HepG2 (cell line): ENCODE measurements at regions not wholly inside any gene's neighbourhood (a gene's known extent, or its start where the extent isn't known, plus 50 kb on each side); places are given as distances from the start of the nearest gene placed in this dataset.

ENCODE experiments used
- ATAC-seq: fragments of 200-7000 bp; cut with Tn5 transposase; 3 replicates; pipeline ENCODE4 v1.9.1; 2020; ENCODE audit warnings: mild to moderate bottlenecking, moderate library complexity
- BruUV-seq: library from RNA; stranded (reverse); fragments of 400-500 nt; replicated peaks from 2 replicates; lab custom pipeline; 2021; lab: Mats Ljungman, UMichigan
- CTCF ChIA-PET: fragments of 300-600 bp; formaldehyde crosslinking; extraction: SDS; loops from one replicate; lab custom pipeline; 2021; ENCODE audit warnings: low total read pairs, inconsistent platforms, low intra/inter-chr PET ratio; lab: Yijun Ruan, JAX
- POLR2A ChIA-PET: fragments of 350-600 bp; sonication (Branson Sonifier 250); formaldehyde crosslinking; loops from one replicate; lab custom pipeline; 2020; ENCODE audit warnings: antibody characterized with exemption, inconsistent platforms; lab: Yijun Ruan, JAX
- DNase-seq: peaks from one replicate; pipeline ENCODE4 v3.0.0-alpha.2; 2015; ENCODE audit warnings: low spot score
- FAIRE-seq: peaks from 3 replicates; lab custom pipeline; 2011; peaks lifted over from hg19 to GRCh38; lab: Jason Lieb, UNC
- H2AFZ ChIP-seq: one replicate; pipeline ENCODE4 v1.6.1; 2011; ENCODE audit warnings: low read length, inconsistent platforms
- H3K27ac ChIP-seq: fragments of 300-600 bp; 3 replicates; pipeline ENCODE4 v1.8.0; 2011; ENCODE audit warnings: mixed run types, mild to moderate bottlenecking, mixed read lengths, low read length, inconsistent platforms; ENCODE audit not compliant: insufficient read depth; ENCODE audit errors: extremely low read length
- H3K27me3 ChIP-seq, 2 experiments: fragments of 200-600 bp in 1 of 2; 2 replicates in 1 of 2; 3 replicates in 1 of 2; pipeline versions ENCODE4 v1.6.0 to v1.8.0; 2011; ENCODE audit warnings: low read length in 2 of 2, mild to moderate bottlenecking in 2 of 2, moderate library complexity in 2 of 2, inconsistent platforms in 1 of 2; ENCODE audit not compliant: insufficient read depth in 2 of 2, control insufficient read depth in 1 of 2
- H3K36me3 ChIP-seq, 2 experiments: fragments of 200-600 bp in 1 of 2; replicated peaks in 1 of 2; 2 replicates in 1 of 2; 3 replicates in 1 of 2; pipeline versions ENCODE4 v1.5.1 to v1.8.0; 2011; ENCODE audit warnings: low read length in 2 of 2, inconsistent platforms in 1 of 2; ENCODE audit not compliant: insufficient read depth in 2 of 2, control insufficient read depth in 1 of 2
- H3K4me1 ChIP-seq: 2 replicates; pipeline ENCODE4 v1.5.1; 2012; ENCODE audit warnings: low read length, inconsistent platforms; ENCODE audit not compliant: insufficient read depth
- H3K4me2 ChIP-seq: 2 replicates; pipeline ENCODE4 v1.6.0; 2011; ENCODE audit warnings: low read depth, low read length, inconsistent platforms
- H3K4me3 ChIP-seq, 3 experiments: fragments of 200-600 bp in 1 of 3; sonication (generic), shearing (Covaris generic) in 1 of 3; replicated peaks in 1 of 3; 2 replicates each; pipeline ENCODE4 v1.5.1; 2011 to 2016; ENCODE audit warnings: low read length in 3 of 3, inconsistent platforms in 2 of 3, low read depth in 2 of 3, mild to moderate bottlenecking in 2 of 3, control low read depth in 1 of 3, mixed read lengths in 1 of 3; ENCODE audit not compliant: insufficient read depth in 1 of 3
- H3K79me2 ChIP-seq: one replicate; pipeline ENCODE4 v1.6.1; 2011; ENCODE audit warnings: low read length, inconsistent platforms; ENCODE audit not compliant: insufficient read depth
- H3K9ac ChIP-seq: 2 replicates; pipeline ENCODE4 v1.6.0; 2011; ENCODE audit warnings: mild to moderate bottlenecking, low read depth, low read length, inconsistent platforms; ENCODE audit not compliant: insufficient read depth
- H3K9me3 ChIP-seq: 2 replicates; pipeline ENCODE4 v1.5.1; 2012; ENCODE audit warnings: mild to moderate bottlenecking, low read length
- H4K20me1 ChIP-seq: 2 replicates; pipeline ENCODE4 v1.6.0; 2011; ENCODE audit warnings: inconsistent platforms, mild to moderate bottlenecking, low read length, moderate library complexity; ENCODE audit not compliant: insufficient read depth
- BRCA1 ChIP-seq: sonication (generic); formaldehyde crosslinking; IDR thresholded peaks from 2 replicates; pipeline ENCODE4 v1.4.0; 2020; ENCODE audit warnings: missing genetic modification reagents
- CENPX ChIP-seq: sonication (generic); formaldehyde crosslinking; IDR thresholded peaks from 2 replicates; pipeline ENCODE4 v1.9.0; 2021; ENCODE audit warnings: mild to moderate bottlenecking, missing genetic modification reagents, moderate library complexity
- FOSL1 ChIP-seq: sonication (generic); formaldehyde crosslinking; IDR thresholded peaks from 2 replicates; pipeline ENCODE4 v1.9.0; 2021; ENCODE audit warnings: missing genetic modification reagents, borderline replicate concordance
- HMG20A ChIP-seq: IDR thresholded peaks from 2 replicates; pipeline ENCODE4 v1.6.1; 2016; ENCODE audit warnings: borderline replicate concordance
- HMG20B ChIP-seq: conservative IDR thresholded peaks from 2 replicates; pipeline ENCODE4 v1.6.1; 2016; ENCODE audit warnings: missing genetic modification reagents, missing compliant biosample characterization
- HNF4A ChIP-seq: sonication (generic); formaldehyde crosslinking; IDR thresholded peaks from 2 replicates; pipeline ENCODE4 v1.4.0; 2020; ENCODE audit warnings: missing genetic modification reagents
- KDM5A ChIP-seq: fragments of 200-600 bp; sonication (generic); IDR thresholded peaks from 2 replicates; pipeline ENCODE4 v1.7.0; 2018; ENCODE audit warnings: antibody characterized with exemption, mild to moderate bottlenecking, low read length, borderline replicate concordance
- MIER3 ChIP-seq: IDR thresholded peaks from 2 replicates; pipeline ENCODE4 v1.6.1; 2016; ENCODE audit warnings: missing compliant biosample characterization, borderline replicate concordance
- NFKBIZ ChIP-seq: IDR thresholded peaks from 2 replicates; pipeline ENCODE4 v1.6.1; 2018; ENCODE audit warnings: missing genetic modification reagents, missing compliant biosample characterization
- PHF21A ChIP-seq: sonication (generic); formaldehyde crosslinking; IDR thresholded peaks from 2 replicates; pipeline ENCODE4 v1.5.0; 2020; ENCODE audit warnings: mild to moderate bottlenecking, missing genetic modification reagents
- RFXAP ChIP-seq: sonication (generic); formaldehyde crosslinking; IDR thresholded peaks from 2 replicates; pipeline ENCODE4 v1.4.0; 2020; ENCODE audit warnings: missing genetic modification reagents, borderline replicate concordance
- SRY ChIP-seq: sonication (generic); formaldehyde crosslinking; IDR thresholded peaks from 2 replicates; pipeline ENCODE4 v1.8.0; 2022; ENCODE audit warnings: mild to moderate bottlenecking, missing genetic modification reagents
- ZKSCAN1 ChIP-seq: fragments of 150-350 bp; IDR thresholded peaks from 2 replicates; pipeline ENCODE4 v1.6.1; 2014; ENCODE audit warnings: low read length
- ZNF24 ChIP-seq: fragments of 450-650 bp; IDR thresholded peaks from 2 replicates; pipeline ENCODE4 v1.6.1; 2017; ENCODE audit warnings: antibody characterized with exemption, mild to moderate bottlenecking
- ZNF260 ChIP-seq: sonication (generic); formaldehyde crosslinking; IDR thresholded peaks from 2 replicates; pipeline ENCODE4 v1.4.0; 2020; ENCODE audit warnings: missing genetic modification reagents, low read depth, mild to moderate bottlenecking, borderline replicate concordance
- ZNF431 ChIP-seq: sonication (generic); formaldehyde crosslinking; IDR thresholded peaks from 2 replicates; pipeline ENCODE4 v1.9.0; 2022; ENCODE audit warnings: missing genetic modification reagents, low read depth, mild to moderate bottlenecking, borderline replicate concordance
- ZNF503 ChIP-seq: sonication (generic); formaldehyde crosslinking; IDR thresholded peaks from 2 replicates; pipeline ENCODE4 v1.4.0; 2020; ENCODE audit warnings: missing genetic modification reagents
- ZNF772 ChIP-seq: sonication (generic); formaldehyde crosslinking; IDR thresholded peaks from 2 replicates; pipeline ENCODE4 v1.5.0; 2020; ENCODE audit warnings: mild to moderate bottlenecking, missing genetic modification reagents
- WGBS: methylation state at CpG from one replicate; pipeline ENCODE4 v1.1.6; 2017; ENCODE audit warnings: low lambda C conversion rate; 5-methylcytosine and 5-hydroxymethylcytosine counted together
- in situ Hi-C: cut with HindIII; loops from 2 replicates; pipeline ENCODE4 v1.10.0; 2017; ENCODE audit warnings: low pct_unique_long_range_greater_than_20kb; ENCODE audit not compliant: extremely low pct_ligation_motif_present
- intact Hi-C: fragments of 100-400 bp; cut with micrococcal nuclease; formaldehyde crosslinking; loops from one replicate; pipeline ENCODE4 v1.10.0; 2022; ENCODE audit not compliant: unreplicated experiment
- TF ChIP-seq, protein P1 (sequence below): sonication (generic); formaldehyde crosslinking; IDR thresholded peaks from 2 replicates; pipeline ENCODE4 v1.5.0; 2020; ENCODE audit warnings: mild to moderate bottlenecking, missing genetic modification reagents
- TF ChIP-seq, protein P2 (sequence below): sonication (generic); formaldehyde crosslinking; IDR thresholded peaks from 2 replicates; pipeline ENCODE4 v1.5.0; 2020; ENCODE audit warnings: mild to moderate bottlenecking, missing genetic modification reagents

DNA sequence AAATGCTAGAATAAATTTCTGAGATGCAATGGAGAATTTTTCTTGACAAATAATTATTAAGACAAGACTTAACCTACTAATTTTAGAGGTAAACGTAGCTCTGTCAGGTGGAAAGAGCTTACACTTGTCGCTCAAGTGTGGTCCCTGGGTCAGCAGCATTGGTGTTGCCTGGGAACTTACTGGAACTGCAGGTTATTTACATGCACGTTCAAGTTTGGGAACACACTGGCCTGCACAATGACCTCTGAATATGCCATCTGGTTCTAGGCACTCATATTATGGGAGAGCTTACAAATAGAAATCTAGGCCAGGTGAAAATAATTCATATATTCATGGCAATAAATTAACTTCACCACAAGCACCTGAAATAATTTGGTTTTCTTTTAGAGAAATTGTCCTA lies 88.5 kb upstream of the BCL9 start:
- Histone ChIP-seq H3K79me2 (no peaks in the 10 kb centered on the region), H3K36me3 (no peaks in the 10 kb centered on the region), H3K4me1 (no peaks in the 10 kb centered on the region), H3K9ac (no peak overlapping the region), H2AFZ (no peak overlapping the region), H3K9me3 (no peaks in the 10 kb centered on the region), H3K4me3 (no peak overlapping the region), H3K27ac (no peak overlapping the region), H3K27me3 (no peaks in the 10 kb centered on the region), H3K4me2 (no peak overlapping the region), H4K20me1 (no peaks in the 10 kb centered on the region)
- CTCF ChIA-PET, result no interaction called here
- no TSS peak for BruUV-seq
- DNase-seq, result no peak
- ATAC-seq, result no peak
- no peak for TF ChIP-seq ZNF260 (CRISPR knock-in tag)
- TF ChIP-seq NFKBIZ, result no peak
- no peak for TF ChIP-seq HNF4A (CRISPR knock-in tag)
- no peak for TF ChIP-seq KDM5A
- TF ChIP-seq BRCA1 (CRISPR knock-in tag), result no peak
- no peak for TF ChIP-seq CENPX (CRISPR knock-in tag)
- no peak for TF ChIP-seq ZNF503 (CRISPR knock-in tag)
- TF ChIP-seq MIER3 (CRISPR knock-in tag), result no peak
- TF ChIP-seq ZKSCAN1, result no peak
- no peak for TF ChIP-seq ZNF772 (CRISPR knock-in tag)
- no peak for TF ChIP-seq SRY (CRISPR knock-in tag)
- TF ChIP-seq, protein P1, sequence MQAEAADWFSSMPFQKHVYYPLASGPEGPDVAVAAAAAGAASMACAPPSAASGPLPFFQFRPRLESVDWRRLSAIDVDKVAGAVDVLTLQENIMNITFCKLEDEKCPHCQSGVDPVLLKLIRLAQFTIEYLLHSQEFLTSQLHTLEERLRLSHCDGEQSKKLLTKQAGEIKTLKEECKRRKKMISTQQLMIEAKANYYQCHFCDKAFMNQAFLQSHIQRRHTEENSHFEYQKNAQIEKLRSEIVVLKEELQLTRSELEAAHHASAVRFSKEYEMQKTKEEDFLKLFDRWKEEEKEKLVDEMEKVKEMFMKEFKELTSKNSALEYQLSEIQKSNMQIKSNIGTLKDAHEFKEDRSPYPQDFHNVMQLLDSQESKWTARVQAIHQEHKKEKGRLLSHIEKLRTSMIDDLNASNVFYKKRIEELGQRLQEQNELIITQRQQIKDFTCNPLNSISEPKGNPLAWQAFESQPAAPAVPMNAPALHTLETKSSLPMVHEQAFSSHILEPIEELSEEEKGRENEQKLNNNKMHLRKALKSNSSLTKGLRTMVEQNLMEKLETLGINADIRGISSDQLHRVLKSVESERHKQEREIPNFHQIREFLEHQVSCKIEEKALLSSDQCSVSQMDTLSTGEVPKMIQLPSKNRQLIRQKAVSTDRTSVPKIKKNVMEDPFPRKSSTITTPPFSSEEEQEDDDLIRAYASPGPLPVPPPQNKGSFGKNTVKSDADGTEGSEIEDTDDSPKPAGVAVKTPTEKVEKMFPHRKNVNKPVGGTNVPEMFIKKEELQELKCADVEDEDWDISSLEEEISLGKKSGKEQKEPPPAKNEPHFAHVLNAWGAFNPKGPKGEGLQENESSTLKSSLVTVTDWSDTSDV (CRISPR knock-in tag), result no peak
- no peak for TF ChIP-seq FOSL1 (CRISPR knock-in tag)
- no peak for TF ChIP-seq ZNF431
- TF ChIP-seq, protein P2, sequence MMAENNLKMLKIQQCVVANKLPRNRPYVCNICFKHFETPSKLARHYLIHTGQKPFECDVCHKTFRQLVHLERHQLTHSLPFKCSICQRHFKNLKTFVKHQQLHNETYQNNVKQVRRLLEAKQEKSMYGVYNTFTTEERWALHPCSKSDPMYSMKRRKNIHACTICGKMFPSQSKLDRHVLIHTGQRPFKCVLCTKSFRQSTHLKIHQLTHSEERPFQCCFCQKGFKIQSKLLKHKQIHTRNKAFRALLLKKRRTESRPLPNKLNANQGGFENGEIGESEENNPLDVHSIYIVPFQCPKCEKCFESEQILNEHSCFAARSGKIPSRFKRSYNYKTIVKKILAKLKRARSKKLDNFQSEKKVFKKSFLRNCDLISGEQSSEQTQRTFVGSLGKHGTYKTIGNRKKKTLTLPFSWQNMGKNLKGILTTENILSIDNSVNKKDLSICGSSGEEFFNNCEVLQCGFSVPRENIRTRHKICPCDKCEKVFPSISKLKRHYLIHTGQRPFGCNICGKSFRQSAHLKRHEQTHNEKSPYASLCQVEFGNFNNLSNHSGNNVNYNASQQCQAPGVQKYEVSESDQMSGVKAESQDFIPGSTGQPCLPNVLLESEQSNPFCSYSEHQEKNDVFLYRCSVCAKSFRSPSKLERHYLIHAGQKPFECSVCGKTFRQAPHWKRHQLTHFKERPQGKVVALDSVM (CRISPR knock-in tag), result no peak
- no peak for TF ChIP-seq PHF21A (CRISPR knock-in tag)
- no peak for TF ChIP-seq RFXAP (CRISPR knock-in tag)
- no peak for TF ChIP-seq HMG20B
- TF ChIP-seq ZNF24, result no peak
- no peak for TF ChIP-seq HMG20A
- FAIRE-seq, result no peak
- in situ Hi-C loops (no loop called here), intact Hi-C loops (no loop called here)
- POLR2A ChIA-PET, result no interaction called here
- WGBS, result 6% methylated on average over 3 of the region's 3 CpGs
